GM20000 (cell line): ENCODE measurements at regions not wholly inside any gene's neighbourhood (a gene's known extent, or its start where the extent isn't known, plus 50 kb on each side); places are given as distances from the start of the nearest gene placed in this dataset.

Source experiments
- DNase-seq: peaks from one replicate; pipeline ENCODE4 v3.0.0; 2012; ENCODE audit warnings: low spot score
- CTCF ChIP-seq: IDR thresholded peaks from 2 replicates; pipeline ENCODE4 v1.5.1; 2012; ENCODE audit warnings: mild to moderate bottlenecking, control low read depth; ENCODE audit errors: extremely low read depth, missing control alignments

- no peak for DNase-seq
Measured at GRCh38 chr9:126147186-126147935, 179.3 kb upstream of the MVB12B start.

GRCh38 chr9:126147936-126148870 is 178.4 kb upstream of the MVB12B start:
- TF ChIP-seq CTCF = no peak

More at GRCh38 chr9:126147186-126147935, 179.3 kb upstream of the MVB12B start:
- TF ChIP-seq CTCF = no peak

GRCh38 chr9:126148994-126149393 is 177.6 kb upstream of the MVB12B start:
- DNase-seq = no peak
- TF ChIP-seq CTCF = no peak

More at GRCh38 chr9:126147936-126148870, 178.4 kb upstream of the MVB12B start:
- DNase-seq = no peak

GRCh38 chr9:126149661-126150060 is 177.0 kb upstream of the MVB12B start:
- no peak for TF ChIP-seq CTCF
- DNase-seq = no peak

GRCh38 chr9:126150411-126151030 is 176.1 kb upstream of the MVB12B start:
- TF ChIP-seq CTCF = no peak
- no peak for DNase-seq

- DNase-seq = no peak
- TF ChIP-seq CTCF = no peak
Measured at GRCh38 chr9:126151031-126151685, 175.5 kb upstream of the MVB12B start.
